Stomach (tissue), 4 donors: ENCODE measurements at regions not wholly inside any gene's neighbourhood (a gene's known extent, or its start where the extent isn't known, plus 50 kb on each side); places are given as distances from the start of the nearest gene placed in this dataset.

Experiments
- EP300 ChIP-seq: sonication (generic); formaldehyde crosslinking; IDR thresholded peaks from one replicate; pipeline ENCODE4 v1.6.1; 2017; ENCODE audit warnings: antibody characterized with exemption
- POLR2A ChIP-seq, 4 donors: fragments of 450-650 bp; IDR thresholded peaks; one replicate each; pipeline ENCODE4 v1.6.1; 2016; ENCODE audit warnings: antibody characterized with exemption in 4 of 4, control low read depth in 2 of 4, mild to moderate bottlenecking in 1 of 4, moderate library complexity in 1 of 4
- POLR2AphosphoS5 ChIP-seq, 3 donors: sonication (generic); formaldehyde crosslinking; IDR thresholded peaks; one replicate each; pipeline ENCODE4 v1.6.1; 2016; ENCODE audit warnings: antibody characterized with exemption in 3 of 3
- TF ChIP-seq, protein P1 (sequence below), 7 experiments: fragments of 450-650 bp in 4 of 7; fragments of 200-600 bp in 3 of 7; sonication (generic) in 3 of 7; IDR thresholded peaks; one replicate each; pipeline ENCODE4 v1.5.1; 2016 to 2019; ENCODE audit warnings: antibody characterized with exemption in 7 of 7, control low read depth in 2 of 7, mild to moderate bottlenecking in 1 of 7

DNA sequence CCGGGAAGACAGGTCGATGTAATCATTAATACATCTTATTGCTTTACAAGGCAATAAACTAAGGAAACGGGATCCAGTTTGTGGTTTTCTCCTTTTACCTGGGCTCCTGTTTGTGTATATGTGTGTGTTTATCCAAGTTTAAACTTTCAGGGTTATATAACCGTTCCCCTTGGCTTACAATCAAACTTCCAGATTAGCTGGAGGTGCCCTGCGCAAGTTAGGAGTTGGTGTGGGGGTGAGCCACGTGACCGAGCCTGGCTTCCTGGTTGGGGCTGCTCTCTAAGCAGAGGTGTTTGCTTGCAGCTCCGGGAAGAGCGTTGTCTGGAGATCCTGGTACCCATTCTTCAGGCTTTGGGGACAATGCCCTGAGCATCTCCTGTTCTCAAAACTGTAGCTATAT, 129.2 kb downstream of the FHDC1 start:
- TF ChIP-seq, protein P1, sequence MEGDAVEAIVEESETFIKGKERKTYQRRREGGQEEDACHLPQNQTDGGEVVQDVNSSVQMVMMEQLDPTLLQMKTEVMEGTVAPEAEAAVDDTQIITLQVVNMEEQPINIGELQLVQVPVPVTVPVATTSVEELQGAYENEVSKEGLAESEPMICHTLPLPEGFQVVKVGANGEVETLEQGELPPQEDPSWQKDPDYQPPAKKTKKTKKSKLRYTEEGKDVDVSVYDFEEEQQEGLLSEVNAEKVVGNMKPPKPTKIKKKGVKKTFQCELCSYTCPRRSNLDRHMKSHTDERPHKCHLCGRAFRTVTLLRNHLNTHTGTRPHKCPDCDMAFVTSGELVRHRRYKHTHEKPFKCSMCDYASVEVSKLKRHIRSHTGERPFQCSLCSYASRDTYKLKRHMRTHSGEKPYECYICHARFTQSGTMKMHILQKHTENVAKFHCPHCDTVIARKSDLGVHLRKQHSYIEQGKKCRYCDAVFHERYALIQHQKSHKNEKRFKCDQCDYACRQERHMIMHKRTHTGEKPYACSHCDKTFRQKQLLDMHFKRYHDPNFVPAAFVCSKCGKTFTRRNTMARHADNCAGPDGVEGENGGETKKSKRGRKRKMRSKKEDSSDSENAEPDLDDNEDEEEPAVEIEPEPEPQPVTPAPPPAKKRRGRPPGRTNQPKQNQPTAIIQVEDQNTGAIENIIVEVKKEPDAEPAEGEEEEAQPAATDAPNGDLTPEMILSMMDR (IDR thresholded peaks at IDR 0.05) = no peak
- TF ChIP-seq POLR2A (IDR thresholded peaks at IDR 0.05) (no peak), POLR2AphosphoS5 (IDR thresholded peaks at IDR 0.05) (peak in 1 of 3 donors; percentile 39), EP300 (no peak)
